Heart left ventricle (tissue), 16 donors: ENCODE measurements at regions not wholly inside any gene's neighbourhood (a gene's known extent, or its start where the extent isn't known, plus 50 kb on each side); places are given as distances from the start of the nearest gene placed in this dataset.

Experiments
- ATAC-seq, 4 donors: fragments of 200-7000 bp; cut with Tn5 transposase; one replicate each; pipeline ENCODE4 v1.9.1; 2020 to 2022; ENCODE audit warnings: moderate library complexity in 4 of 4, mild to moderate bottlenecking in 3 of 4, moderate number of reproducible peaks in 1 of 4
- DNase-seq, 5 donors: peaks; one replicate each; pipeline ENCODE4 v3.0.0-alpha.2; 2020
- H3K27ac ChIP-seq, 12 donors: fragments of 200-600 bp; sonication (generic) in 4 of 12; one replicate each; pipeline versions ENCODE4 v1.5.0 to v1.8.0; 2016 to 2022; ENCODE audit warnings: mild to moderate bottlenecking in 2 of 12
- H3K27me3 ChIP-seq, 9 donors: fragments of 200-600 bp; sonication (generic) in 2 of 9; one replicate each; pipeline versions ENCODE4 v1.5.1 to v1.8.0; 2016 to 2022; ENCODE audit warnings: mild to moderate bottlenecking in 3 of 9
- H3K36me3 ChIP-seq, 9 donors: fragments of 200-600 bp; sonication (generic) in 2 of 9; one replicate each; pipeline versions ENCODE4 v1.5.0 to v1.8.0; 2018 to 2022; ENCODE audit warnings: mild to moderate bottlenecking in 2 of 9
- H3K4me1 ChIP-seq, 12 donors: fragments of 200-600 bp; sonication (generic) in 4 of 12; one replicate each; pipeline versions ENCODE4 v1.5.0 to v1.8.0; 2016 to 2022; ENCODE audit warnings: mild to moderate bottlenecking in 3 of 12
- H3K4me3 ChIP-seq, 12 donors: fragments of 200-600 bp; sonication (generic) in 4 of 12; one replicate each; pipeline versions ENCODE4 v1.5.0 to v1.8.0; 2017 to 2022; ENCODE audit warnings: mild to moderate bottlenecking in 9 of 12, moderate library complexity in 4 of 12
- H3K9me3 ChIP-seq, 12 donors: fragments of 200-600 bp; sonication (generic) in 4 of 12; one replicate each; pipeline versions ENCODE4 v1.5.0 to v1.8.0; 2016 to 2022; ENCODE audit warnings: mild to moderate bottlenecking in 1 of 12
- POLR2A ChIP-seq, 2 donors: fragments of 450-650 bp; IDR thresholded peaks; one replicate each; pipeline ENCODE4 v1.6.1; 2017; ENCODE audit warnings: antibody characterized with exemption in 2 of 2, mild to moderate bottlenecking in 2 of 2, moderate library complexity in 2 of 2
- WGBS, 4 donors: extraction: QIAGEN DNeasy Blood & Tissue Kit in 2 of 4; methylation state at CpG; one replicate each; pipeline versions ENCODE4 v1.1.5 to v1.1.7; 2013 to 2018; 5-methylcytosine and 5-hydroxymethylcytosine counted together
- intact Hi-C, 10 donors: fragments of 100-400 bp; cut with DNase I; formaldehyde crosslinking; loops; one replicate each; pipeline versions ENCODE4 v1.11.1 to v1.14.2; 2022
- TF ChIP-seq, protein P1 (sequence below), 12 donors: fragments of 200-600 bp; sonication (generic) in 4 of 12; IDR thresholded peaks; one replicate each; pipeline versions ENCODE4 v1.5.0 to v1.8.0; 2018 to 2022; ENCODE audit warnings: antibody characterized with exemption in 12 of 12, mild to moderate bottlenecking in 5 of 12
- donor health status: ischemic (EF 13 %, LVEDD 7.1; RV severe dilation, severe dysfunction).
- donor health status: healthy with polysubstance abuse.
- donor health status: DM: no; HTN: yes; CAD: no.
- donor health status: DM: no; HTN: no; CAD: no.
- donor health status: ischemic (EF 25% LVEDD 6.9; RV normal size, moderate dysfunction).
- donor health status: ischemic (EF 25% LVEDD 5.7; RV mildly dilated, moderate dysfunction).
- donor health status: healthy.
- donor health status: DM: yes; HTN: yes; CAD: no.
- donor health status: ischemic (EF 35%, LVEDD 5.7; RV mildly dilated, moderate dysfunction).
- donor health status: nonischemic (EF 11% LVEDD 7.7; RV severe dilation, severe dysfunction).
- donor health status: DM: yes; HTN: yes; CAD: no.
- donor health status: PGD.
- donor health status: ischemic (EF 29% LVEDD 5.4; RV normal size, mild dysfunction).
- donor health status: nonischemic (EF 23%, LVEDD 6.1; RV moderate dilation, normal function).

GRCh38 chr5:109619021-109619460 is 70.7 kb upstream of the MAN2A1 start:
- 65 to 89% (median 84%) methylated on average over 3 of the region's 3 CpGs for WGBS, 4 donors
- DNase-seq (no peak), ATAC-seq (no peak)
- peaks cover 0 to 3% (median 0%) of the 10 kb centered on the region in 12 donors for H3K4me1 ChIP-seq
- H3K9me3 ChIP-seq = peaks cover 0 to 3% (median 0%) of the 10 kb centered on the region in 12 donors
- no peak overlapping the region for H3K4me3 ChIP-seq
- TF ChIP-seq, protein P1, sequence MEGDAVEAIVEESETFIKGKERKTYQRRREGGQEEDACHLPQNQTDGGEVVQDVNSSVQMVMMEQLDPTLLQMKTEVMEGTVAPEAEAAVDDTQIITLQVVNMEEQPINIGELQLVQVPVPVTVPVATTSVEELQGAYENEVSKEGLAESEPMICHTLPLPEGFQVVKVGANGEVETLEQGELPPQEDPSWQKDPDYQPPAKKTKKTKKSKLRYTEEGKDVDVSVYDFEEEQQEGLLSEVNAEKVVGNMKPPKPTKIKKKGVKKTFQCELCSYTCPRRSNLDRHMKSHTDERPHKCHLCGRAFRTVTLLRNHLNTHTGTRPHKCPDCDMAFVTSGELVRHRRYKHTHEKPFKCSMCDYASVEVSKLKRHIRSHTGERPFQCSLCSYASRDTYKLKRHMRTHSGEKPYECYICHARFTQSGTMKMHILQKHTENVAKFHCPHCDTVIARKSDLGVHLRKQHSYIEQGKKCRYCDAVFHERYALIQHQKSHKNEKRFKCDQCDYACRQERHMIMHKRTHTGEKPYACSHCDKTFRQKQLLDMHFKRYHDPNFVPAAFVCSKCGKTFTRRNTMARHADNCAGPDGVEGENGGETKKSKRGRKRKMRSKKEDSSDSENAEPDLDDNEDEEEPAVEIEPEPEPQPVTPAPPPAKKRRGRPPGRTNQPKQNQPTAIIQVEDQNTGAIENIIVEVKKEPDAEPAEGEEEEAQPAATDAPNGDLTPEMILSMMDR (IDR thresholded peaks at IDR 0.05) = no peak
- TF ChIP-seq POLR2A (IDR thresholded peaks at IDR 0.05) = no peak
- H3K27ac ChIP-seq = no peak overlapping the region
- intact Hi-C loops = no loop called here
- H3K36me3 ChIP-seq = no peaks in the 10 kb centered on the region
- H3K27me3 ChIP-seq = no peaks in the 10 kb centered on the region

GRCh38 chr5:109614981-109615380 is 74.7 kb upstream of the MAN2A1 start:
- Histone ChIP-seq H3K4me3 (no peak overlapping the region), H3K27ac (no peak overlapping the region), H3K36me3 (no peaks in the 10 kb centered on the region), H3K4me1 (peaks cover 0 to 2% (median 0%) of the 10 kb centered on the region in 12 donors), H3K27me3 (no peaks in the 10 kb centered on the region), H3K9me3 (no peaks in the 10 kb centered on the region)
- ATAC-seq (no peak), DNase-seq (no peak)
- no peak for TF ChIP-seq POLR2A (IDR thresholded peaks at IDR 0.05)
- TF ChIP-seq, protein P1 (IDR thresholded peaks at IDR 0.05) = no peak
- intact Hi-C loops = no loop called here
- 66 to 85% (median 82%) methylated on average over 3 of the region's 3 CpGs for WGBS, 4 donors

- ATAC-seq (no peak), DNase-seq (no peak)
- Histone ChIP-seq H3K9me3 (no peaks in the 10 kb centered on the region), H3K4me1 (no peaks in the 10 kb centered on the region), H3K36me3 (no peaks in the 10 kb centered on the region), H3K4me3 (no peak overlapping the region), H3K27me3 (no peaks in the 10 kb centered on the region), H3K27ac (no peak overlapping the region)
- intact Hi-C loops = no loop called here
- 86 to 95% (median 92%) methylated on average over 4 of the region's 4 CpGs for WGBS, 4 donors
- TF ChIP-seq POLR2A (IDR thresholded peaks at IDR 0.05) = no peak
- TF ChIP-seq, protein P1 (IDR thresholded peaks at IDR 0.05) = no peak
Measured at GRCh38 chr5:109614301-109614700, 75.4 kb upstream of the MAN2A1 start.

DNA sequence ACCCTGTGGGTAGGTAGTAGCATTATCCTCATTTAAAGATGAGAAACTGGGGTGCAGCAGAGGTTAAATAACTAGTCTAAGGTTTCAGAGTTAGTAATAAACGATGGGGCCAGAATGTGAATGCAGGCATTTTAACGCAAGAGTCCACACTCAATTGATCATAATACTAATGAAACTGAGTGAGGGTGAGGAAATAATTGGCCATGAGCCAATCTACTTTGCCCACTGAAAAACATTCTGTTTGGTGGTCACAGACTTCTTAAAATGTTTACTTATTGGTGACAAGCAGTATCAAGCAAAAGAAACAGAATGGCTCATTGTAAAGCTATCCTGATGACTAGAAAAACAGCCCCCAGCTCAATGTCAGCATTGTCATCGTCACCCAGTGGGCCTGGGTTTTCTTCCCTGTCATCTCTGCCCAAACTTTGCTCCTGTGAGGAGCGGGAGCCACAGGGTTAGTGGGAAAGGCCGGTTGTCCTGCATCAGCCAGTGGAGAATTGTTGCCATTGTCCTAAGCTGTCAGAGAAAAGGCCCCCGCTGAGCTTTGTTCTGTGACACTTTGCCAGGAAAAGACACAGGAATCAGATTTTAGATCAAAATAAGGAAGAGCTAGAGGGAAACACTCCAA is 77.3 kb upstream of the MAN2A1 start:
- ATAC-seq = no peak
- H3K36me3 ChIP-seq = no peaks in the 10 kb centered on the region
- TF ChIP-seq, protein P1 (IDR thresholded peaks at IDR 0.05) = no peak
- TF ChIP-seq POLR2A (IDR thresholded peaks at IDR 0.05) = no peak
- H3K27me3 ChIP-seq = no peaks in the 10 kb centered on the region
- no peak overlapping the region for H3K4me3 ChIP-seq
- 71 to 75% (median 74%) methylated on average over 6 of the region's 6 CpGs for WGBS, 4 donors
- no peak overlapping the region for H3K27ac ChIP-seq
- H3K4me1 ChIP-seq = no peaks in the 10 kb centered on the region
- DNase-seq = no peak
- intact Hi-C loops = no loop called here
- H3K9me3 ChIP-seq = no peaks in the 10 kb centered on the region
